IPS-15b (cell line): ENCODE measurements at regions not wholly inside any gene's neighbourhood (a gene's known extent, or its start where the extent isn't known, plus 50 kb on each side); places are given as distances from the start of the nearest gene placed in this dataset.

Source experiments
- H3K27me3 ChIP-seq: one replicate; pipeline ENCODE4 v1.6.1; 2013; ENCODE audit warnings: low read length; ENCODE audit not compliant: control insufficient read depth, insufficient read depth
- H3K36me3 ChIP-seq: one replicate; pipeline ENCODE4 v1.6.1; 2013; ENCODE audit warnings: low read length; ENCODE audit not compliant: control insufficient read depth, insufficient read depth
- H3K4me1 ChIP-seq: one replicate; pipeline ENCODE4 v1.6.1; 2013; ENCODE audit warnings: mild to moderate bottlenecking, low read length; ENCODE audit not compliant: control insufficient read depth, insufficient read depth
- H3K4me3 ChIP-seq: one replicate; pipeline ENCODE4 v1.5.1; 2013; ENCODE audit warnings: low read depth, low read length
- H3K9ac ChIP-seq: one replicate; pipeline ENCODE4 v1.6.1; 2013; ENCODE audit warnings: low read depth, mild to moderate bottlenecking, low read length
- H3K9me3 ChIP-seq: one replicate; pipeline ENCODE4 v1.6.1; 2013; ENCODE audit warnings: mild to moderate bottlenecking, low read length; ENCODE audit not compliant: control insufficient read depth, insufficient read depth

DNA sequence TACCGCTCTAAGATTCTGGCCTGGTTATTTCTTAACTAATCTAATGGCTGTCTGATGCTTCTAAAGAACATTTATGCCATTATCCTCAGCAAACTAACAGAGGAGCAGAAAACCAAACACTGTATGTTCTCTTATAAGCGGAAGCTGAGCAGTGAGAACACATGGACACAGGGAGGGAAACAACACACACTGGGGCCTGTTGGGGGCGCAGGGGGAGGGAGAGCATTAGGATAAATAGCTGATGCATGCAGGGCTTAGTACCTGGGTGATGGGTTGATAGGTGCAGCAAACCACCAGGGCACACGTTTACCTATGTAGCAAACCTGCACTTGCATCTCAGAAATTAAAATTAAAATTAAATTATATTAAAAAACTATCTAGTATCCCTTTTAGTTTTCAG, 853.5 kb downstream of the GATA3 start:
- Histone ChIP-seq H3K9ac (no peak overlapping the region), H3K4me3 (no peak overlapping the region), H3K9me3 (no peaks in the 10 kb centered on the region), H3K36me3 (no peaks in the 10 kb centered on the region), H3K4me1 (peaks cover 3% of the 10 kb centered on the region), H3K27me3 (no peaks in the 10 kb centered on the region)

- Histone ChIP-seq H3K36me3 (no peaks in the 10 kb centered on the region), H3K9me3 (no peaks in the 10 kb centered on the region)
These were observed 855.8 kb downstream of the GATA3 start for GRCh38 chr10:8910314-8910713.

DNA sequence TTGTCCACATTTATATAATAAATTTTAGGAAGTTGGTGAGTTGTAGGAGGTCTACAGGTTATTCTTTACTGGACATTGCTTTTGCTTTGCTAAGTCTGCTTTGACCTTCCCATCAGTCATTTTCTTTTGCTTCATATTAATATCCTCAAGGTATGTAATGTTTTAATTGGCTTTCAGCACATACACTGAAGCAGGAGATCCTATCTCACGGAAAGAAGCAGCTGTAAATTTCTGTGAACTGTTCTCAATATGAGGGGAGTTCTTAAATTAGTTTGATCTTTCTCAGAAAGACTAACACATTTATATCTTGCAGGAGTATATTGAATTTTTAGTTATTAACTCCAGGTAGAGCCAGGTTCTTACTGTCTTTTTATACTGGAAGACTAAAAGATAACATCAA, 856.5 kb downstream of the GATA3 start:
- H3K9ac ChIP-seq, result no peak overlapping the region
- no peaks in the 10 kb centered on the region for H3K27me3 ChIP-seq
- H3K36me3 ChIP-seq, result no peaks in the 10 kb centered on the region
- peaks cover 3% of the 10 kb centered on the region for H3K4me1 ChIP-seq
- H3K4me3 ChIP-seq, result no peak overlapping the region
- no peaks in the 10 kb centered on the region for H3K9me3 ChIP-seq

More at GRCh38 chr10:8910314-8910713, 855.8 kb downstream of the GATA3 start:
- Histone ChIP-seq H3K4me3 (no peak overlapping the region), H3K27me3 (no peaks in the 10 kb centered on the region), H3K4me1 (peaks cover 3% of the 10 kb centered on the region), H3K9ac (no peak overlapping the region)

DNA sequence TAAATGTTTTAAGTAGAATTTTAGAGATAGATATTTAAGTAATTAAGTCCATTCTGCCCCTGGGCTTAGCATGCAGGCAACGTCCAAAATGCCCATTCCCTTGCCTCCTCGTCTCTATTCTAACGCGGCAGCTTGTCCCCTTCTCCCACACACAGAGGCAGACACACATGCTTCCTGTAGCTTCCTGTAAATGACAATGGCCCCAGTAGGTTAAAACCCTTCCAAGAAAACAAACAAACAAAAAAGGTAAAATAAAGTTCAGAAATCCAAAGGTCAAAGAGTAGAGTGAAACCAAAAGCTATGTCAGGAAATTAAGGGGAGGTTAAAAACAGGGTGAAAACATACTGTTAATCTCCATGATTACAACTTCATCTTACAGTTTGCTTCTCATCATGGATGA, 857.6 kb downstream of the GATA3 start:
- Histone ChIP-seq H3K9me3 (no peaks in the 10 kb centered on the region), H3K4me3 (no peak overlapping the region), H3K9ac (no peak overlapping the region), H3K27me3 (no peaks in the 10 kb centered on the region), H3K36me3 (no peaks in the 10 kb centered on the region), H3K4me1 (peaks cover 3% of the 10 kb centered on the region)

- Histone ChIP-seq H3K36me3 (no peaks in the 10 kb centered on the region), H3K9ac (no peak overlapping the region), H3K9me3 (no peaks in the 10 kb centered on the region), H3K4me3 (no peak overlapping the region), H3K27me3 (no peaks in the 10 kb centered on the region), H3K4me1 (peaks cover 3% of the 10 kb centered on the region)
These were observed 859.2 kb downstream of the GATA3 start for GRCh38 chr10:8913720-8914119.

DNA sequence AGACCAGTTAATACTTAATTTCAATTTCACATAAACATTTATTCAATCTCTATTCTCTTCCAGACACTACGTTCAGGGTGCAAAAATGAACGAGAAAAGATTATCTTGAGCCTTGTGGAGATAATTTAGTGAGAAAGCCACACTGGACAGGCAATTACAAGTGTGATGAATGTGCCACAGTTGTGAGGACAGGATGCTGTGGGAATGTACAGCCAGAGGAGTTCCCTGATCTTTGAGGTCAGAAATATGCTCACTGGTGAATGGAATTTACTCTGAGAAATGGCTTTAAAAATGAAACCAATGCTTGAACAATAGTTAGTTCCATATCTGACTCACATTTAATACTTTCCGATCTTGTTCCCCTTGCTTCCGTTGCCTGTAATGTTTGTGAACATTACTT, 864.8 kb downstream of the GATA3 start:
- Histone ChIP-seq H3K9ac (no peak overlapping the region), H3K36me3 (no peaks in the 10 kb centered on the region), H3K27me3 (no peaks in the 10 kb centered on the region), H3K4me1 (peaks cover 8% of the 10 kb centered on the region), H3K4me3 (no peak overlapping the region), H3K9me3 (no peaks in the 10 kb centered on the region)

- Histone ChIP-seq H3K9ac (no peak overlapping the region), H3K4me1 (peaks cover 8% of the 10 kb centered on the region), H3K4me3 (no peak overlapping the region), H3K36me3 (no peaks in the 10 kb centered on the region), H3K9me3 (no peaks in the 10 kb centered on the region), H3K27me3 (no peaks in the 10 kb centered on the region)
These were observed 867.1 kb downstream of the GATA3 start for GRCh38 chr10:8921568-8921967.

- Histone ChIP-seq H3K36me3 (no peaks in the 10 kb centered on the region), H3K4me3 (no peak overlapping the region), H3K4me1 (peaks cover 8% of the 10 kb centered on the region), H3K27me3 (no peaks in the 10 kb centered on the region), H3K9me3 (no peaks in the 10 kb centered on the region), H3K9ac (no peak overlapping the region)
These were observed 868.6 kb downstream of the GATA3 start for GRCh38 chr10:8923096-8923495.

- Histone ChIP-seq H3K4me3 (no peak overlapping the region), H3K36me3 (no peaks in the 10 kb centered on the region), H3K9ac (no peak overlapping the region), H3K9me3 (no peaks in the 10 kb centered on the region), H3K27me3 (no peaks in the 10 kb centered on the region), H3K4me1 (no peaks in the 10 kb centered on the region)
These were observed 873.2 kb downstream of the GATA3 start for GRCh38 chr10:8927705-8928104.

GRCh38 chr10:8946451-8946850, 892.0 kb downstream of the GATA3 start:
- H3K9me3 ChIP-seq, result no peaks in the 10 kb centered on the region
- no peak overlapping the region for H3K4me3 ChIP-seq
- H3K27me3 ChIP-seq, result no peaks in the 10 kb centered on the region
- no peak overlapping the region for H3K9ac ChIP-seq
- H3K4me1 ChIP-seq, result no peaks in the 10 kb centered on the region
- H3K36me3 ChIP-seq, result no peaks in the 10 kb centered on the region

- no peak overlapping the region for H3K9ac ChIP-seq
- no peaks in the 10 kb centered on the region for H3K4me1 ChIP-seq
- H3K36me3 ChIP-seq, result no peaks in the 10 kb centered on the region
- H3K4me3 ChIP-seq, result no peak overlapping the region
- no peaks in the 10 kb centered on the region for H3K27me3 ChIP-seq
- no peaks in the 10 kb centered on the region for H3K9me3 ChIP-seq
These were observed 896.5 kb downstream of the GATA3 start for GRCh38 chr10:8950978-8951377.

- Histone ChIP-seq H3K4me1 (no peaks in the 10 kb centered on the region), H3K27me3 (no peaks in the 10 kb centered on the region), H3K9me3 (no peaks in the 10 kb centered on the region), H3K9ac (no peak overlapping the region), H3K4me3 (no peak overlapping the region), H3K36me3 (no peaks in the 10 kb centered on the region)
These were observed 897.1 kb downstream of the GATA3 start for GRCh38 chr10:8951440-8952089.
